GM19238 (cell line): ENCODE measurements at regions not wholly inside any gene's neighbourhood (a gene's known extent, or its start where the extent isn't known, plus 50 kb on each side); places are given as distances from the start of the nearest gene placed in this dataset.
A peak's percentile ranks its signal among the peaks of the same experiment; 100 is the strongest.
"Not testable (repeated sequence)": the region's sequence is repeated elsewhere in the genome, so short reads cannot be mapped to it uniquely, and the experiment has no call there.

Experiments used
- DNase-seq: peaks from one replicate; pipeline ENCODE4 v3.0.0; 2011; ENCODE audit warnings: low spot score; ENCODE audit not compliant: insufficient read length

DNA sequence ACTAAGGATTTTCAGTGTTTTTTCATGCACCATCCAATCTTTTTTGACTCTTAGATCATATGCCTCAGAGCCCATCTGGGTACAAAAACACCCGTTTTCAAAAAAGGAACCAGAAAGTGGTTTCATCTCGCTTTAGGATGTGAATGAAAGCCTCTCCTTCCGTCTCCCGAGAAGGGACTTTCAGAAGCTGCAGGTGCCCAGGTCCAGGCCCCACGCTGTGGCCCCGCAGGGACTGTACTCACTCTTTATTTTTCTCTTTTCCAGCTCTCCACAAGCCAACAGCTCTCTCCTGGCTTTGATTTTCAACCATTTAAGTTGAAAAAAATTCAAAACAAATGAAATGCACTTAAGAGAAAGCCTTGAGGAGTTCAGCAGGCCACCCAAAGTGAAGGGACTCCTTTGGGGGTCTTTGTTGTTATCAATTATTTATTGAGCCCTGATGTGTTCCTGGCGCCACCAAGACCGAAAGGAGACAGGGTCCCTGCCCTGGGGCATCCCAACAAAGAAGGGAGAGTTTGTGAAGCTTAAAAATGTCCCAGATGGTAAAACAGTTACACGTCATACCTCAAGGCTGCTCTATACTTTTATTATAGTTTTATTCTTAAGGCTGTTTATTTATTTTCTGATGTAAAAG, 467.3 kb downstream of the PREX1 start:
- DNase-seq: no peak

DNA sequence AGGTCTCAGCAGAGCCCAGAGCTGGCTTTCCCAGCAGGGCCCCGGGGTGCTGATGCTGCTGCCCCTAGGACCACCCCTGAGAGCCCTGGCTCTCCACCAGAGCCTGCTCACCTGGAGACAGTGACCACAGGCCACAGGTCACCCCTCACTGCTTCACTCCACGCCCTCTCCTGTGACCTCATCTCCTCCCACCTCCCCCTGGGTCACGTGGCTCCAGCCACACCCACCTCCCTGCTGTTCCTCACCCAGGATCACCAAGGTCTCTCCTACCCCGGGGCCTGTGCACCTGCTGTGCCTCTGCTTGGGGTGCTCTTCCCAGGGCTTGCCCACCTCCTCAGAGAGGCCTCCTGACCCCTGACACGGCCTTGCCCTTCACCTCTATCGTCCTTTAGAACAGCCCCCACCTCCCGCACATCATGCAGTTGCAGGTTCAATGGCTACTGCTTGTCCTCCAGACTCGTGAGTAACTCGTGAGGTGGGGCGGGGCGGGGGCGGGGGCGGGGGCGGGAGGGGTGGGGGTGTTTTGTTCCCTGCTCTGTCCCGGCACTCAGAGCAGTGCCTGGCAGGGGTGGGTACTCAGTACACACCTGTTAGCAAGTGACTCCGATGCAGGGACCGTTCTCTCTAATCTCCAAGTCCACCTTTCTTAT, 468.0 kb downstream of the PREX1 start:
- peak; percentile 28 for DNase-seq

DNA sequence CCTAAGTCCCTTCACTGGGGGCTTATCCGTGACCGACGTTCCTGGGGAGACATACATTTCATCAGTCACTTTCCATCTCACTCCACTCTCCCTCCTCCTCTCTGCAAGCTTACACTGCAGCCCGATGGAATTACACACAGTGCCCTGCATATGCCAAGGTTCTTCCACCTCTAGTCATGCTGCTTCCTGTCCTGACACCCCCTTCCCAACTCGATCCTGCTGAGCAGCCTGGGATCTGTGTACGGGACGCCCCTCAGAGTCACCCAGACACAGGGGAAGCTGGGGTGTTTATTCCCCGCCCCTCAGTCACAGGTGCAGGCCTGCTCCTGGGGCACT, 468.8 kb downstream of the PREX1 start:
- not testable (repeated sequence) for DNase-seq

DNA sequence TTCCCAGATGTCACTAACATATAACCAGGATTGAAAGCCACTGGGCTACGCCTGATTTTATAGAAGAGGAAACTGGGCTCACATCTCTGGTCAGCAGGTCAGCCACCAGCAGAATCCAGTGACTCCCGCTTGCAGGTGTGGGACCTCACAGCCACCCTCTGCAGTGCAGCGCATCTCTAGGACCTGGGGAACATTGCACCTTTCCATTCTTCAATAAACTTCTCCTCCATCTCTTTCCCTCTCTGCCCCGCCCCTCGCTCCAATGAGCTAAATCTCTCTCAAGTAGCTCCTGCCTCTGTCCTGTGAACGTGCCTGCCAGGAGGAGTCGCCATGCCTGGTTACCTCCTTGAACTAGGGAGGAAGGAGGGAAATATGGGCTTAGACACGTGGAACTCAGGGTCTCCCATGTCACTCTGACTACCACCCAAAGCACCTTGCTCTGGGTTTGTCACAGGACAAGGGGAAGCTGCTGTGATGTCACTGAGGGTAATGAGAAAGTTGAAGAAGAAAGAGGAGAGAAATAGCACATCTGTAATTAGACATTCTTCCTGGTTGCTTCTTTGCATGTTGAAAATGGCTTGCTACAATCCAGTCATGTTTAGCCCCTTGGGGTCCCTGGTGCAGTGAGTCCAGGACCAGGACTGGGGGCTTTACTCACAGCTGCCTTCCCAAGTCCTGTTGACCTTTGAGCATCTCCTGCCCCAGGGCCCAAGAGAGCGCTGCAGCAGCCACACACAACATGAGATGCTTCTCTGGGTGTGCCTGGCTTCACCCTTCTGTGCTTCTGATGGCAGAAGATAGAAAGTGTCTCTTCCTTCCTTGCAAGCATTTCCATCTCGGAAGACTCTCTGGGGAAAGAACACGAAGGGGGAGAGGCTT, 469.4 kb downstream of the PREX1 start:
- DNase-seq: no peak

DNA sequence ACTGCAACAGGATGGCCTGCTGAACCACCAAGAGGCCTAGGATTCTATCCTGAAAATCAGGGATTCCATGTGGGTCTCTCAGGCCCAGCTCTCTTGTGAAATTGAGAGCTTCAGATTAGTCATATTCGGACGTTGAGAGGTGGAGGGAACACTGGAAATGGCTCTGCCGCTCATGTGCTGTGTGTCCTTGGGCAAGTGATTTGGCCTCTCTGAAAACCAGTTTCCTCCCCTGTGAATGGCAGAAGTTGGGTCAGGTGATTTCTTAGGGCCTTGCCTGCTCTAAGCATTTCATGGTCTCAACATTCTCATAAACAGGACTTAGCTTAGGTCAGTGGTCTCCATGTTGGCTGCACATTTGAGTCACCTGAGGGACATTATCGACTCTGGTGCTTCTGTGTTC, 470.1 kb downstream of the PREX1 start:
- no peak for DNase-seq

DNA sequence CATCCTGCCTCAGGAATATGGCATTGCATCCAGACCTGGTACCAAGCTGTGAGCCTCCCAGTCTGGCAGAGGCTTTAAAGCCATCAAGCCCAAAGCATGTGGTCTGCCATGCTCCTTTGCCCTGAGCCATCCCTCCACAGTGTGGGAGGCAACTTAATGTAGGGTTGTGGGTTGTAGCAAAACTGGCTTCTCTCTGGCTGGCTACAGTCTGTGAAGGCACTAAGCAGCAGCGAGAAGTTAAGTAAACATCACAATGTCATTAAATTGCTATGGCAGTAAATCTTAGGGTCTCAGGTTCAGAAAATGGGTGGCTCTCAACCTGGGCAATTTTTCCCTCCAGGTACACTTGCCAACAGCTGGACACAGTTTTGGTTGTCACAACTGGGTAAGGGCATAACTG, 472.9 kb downstream of the PREX1 start:
- DNase-seq: no peak

DNA sequence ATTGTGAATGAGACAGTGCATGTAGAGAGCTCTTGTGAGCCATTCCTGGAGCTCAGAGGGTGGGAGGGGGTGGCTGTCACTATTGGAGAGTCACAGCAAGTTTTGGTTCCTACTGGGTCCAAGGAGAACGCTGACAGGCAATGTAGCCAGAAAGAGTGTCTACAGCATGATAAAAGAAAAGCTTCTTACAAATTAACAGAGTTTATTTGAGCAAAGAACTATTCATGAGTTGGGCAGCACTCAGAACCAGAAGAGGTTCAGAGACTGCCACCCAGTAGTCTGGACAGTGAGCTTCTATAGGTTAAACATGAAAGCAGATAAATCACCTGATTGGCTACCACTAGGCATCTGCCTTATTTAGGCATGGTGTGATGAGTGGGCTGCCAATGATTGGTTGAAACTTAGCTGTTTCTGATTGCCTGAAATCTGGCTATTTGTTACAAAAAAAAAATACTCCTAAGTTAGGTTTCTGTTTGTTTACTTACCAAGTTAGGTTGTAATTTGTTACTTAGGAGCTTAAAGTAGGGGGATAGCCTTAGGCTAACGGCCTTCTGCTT, 473.4 kb downstream of the PREX1 start:
- DNase-seq: no peak

DNA sequence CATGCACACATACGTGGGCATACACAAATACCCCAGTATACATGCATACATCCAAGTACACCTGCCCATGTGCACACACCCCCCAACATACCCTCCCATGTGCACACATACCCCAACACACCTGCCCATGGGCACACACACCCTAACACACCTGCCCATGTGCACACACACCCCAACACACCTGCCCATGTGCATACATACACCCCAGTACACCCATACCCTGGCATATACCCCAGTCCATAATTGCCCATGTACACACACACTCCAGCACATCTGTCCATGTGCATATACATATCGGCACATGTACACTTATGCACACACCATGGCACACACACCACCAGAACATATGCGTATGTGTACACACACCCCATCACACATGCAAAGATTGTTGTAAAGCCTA, 475.2 kb downstream of the PREX1 start:
- DNase-seq: no peak

DNA sequence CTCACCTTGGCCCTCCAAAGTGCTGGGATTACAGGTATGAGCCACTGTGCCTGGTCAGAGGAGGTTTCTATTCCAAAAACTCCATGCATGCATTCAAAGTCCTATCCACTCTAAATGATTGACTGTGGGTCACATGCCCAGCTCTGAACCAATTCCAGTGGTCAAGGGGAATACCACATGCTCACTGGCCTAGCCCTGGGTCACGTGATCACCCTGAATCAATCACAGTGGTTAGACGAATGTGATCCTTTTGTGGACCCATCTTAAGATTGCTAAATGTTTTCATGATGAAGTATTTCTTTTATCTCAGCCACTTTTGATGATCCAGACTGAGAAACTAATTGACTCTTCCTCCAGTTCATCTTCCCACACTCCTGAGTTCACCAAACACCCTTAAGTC, 475.8 kb downstream of the PREX1 start:
- no peak for DNase-seq

DNA sequence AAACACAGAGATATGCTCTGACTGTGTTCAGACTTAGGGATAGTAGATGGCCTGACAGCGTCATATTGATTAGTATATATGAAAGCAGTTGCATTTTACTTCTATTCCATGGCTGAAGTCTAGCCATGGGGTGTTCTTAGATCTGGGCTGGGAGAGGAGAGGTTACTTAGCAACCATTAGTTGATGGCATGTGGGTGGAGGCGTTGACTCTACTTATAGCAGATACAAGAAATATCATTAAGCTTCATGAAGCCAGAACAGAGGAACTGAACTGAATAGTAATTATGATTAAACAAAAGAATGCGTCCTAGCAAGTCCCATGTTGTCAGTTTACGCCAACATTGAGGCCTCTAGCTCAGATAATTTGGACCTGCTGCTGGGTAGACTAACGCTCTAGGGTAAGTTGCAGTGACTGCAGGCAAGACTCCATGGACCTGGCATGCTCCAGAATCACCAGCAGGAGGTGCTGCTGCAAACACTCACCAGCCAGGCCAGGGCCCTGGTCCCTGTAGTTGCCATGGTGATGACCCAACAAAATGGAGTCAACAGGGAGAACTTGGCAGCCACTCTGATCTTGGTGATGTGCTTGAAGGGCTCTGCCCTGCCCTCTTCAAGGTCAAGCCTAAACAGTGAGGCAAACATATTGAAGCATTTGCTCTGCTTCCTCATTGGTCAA, 477.3 kb downstream of the PREX1 start:
- no peak for DNase-seq

DNA sequence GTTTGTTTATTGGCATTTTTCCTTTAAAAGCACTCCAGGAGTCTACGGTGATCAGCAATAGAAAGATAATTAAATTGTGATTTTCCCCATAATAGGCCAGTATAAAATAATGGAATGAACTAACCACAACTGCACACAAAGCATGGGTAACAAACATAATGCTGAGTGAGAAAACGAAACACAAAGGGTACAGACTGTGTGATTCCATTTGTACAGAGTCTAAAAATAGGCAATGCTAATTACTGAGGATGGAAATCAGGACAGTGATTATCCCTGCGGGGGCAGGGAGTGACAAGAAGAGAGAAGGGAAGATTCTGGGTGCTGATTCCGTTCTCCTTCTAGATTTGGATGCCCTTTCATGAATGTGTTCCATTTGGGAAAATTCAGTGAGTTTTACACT, 478.1 kb downstream of the PREX1 start:
- no peak for DNase-seq

DNA sequence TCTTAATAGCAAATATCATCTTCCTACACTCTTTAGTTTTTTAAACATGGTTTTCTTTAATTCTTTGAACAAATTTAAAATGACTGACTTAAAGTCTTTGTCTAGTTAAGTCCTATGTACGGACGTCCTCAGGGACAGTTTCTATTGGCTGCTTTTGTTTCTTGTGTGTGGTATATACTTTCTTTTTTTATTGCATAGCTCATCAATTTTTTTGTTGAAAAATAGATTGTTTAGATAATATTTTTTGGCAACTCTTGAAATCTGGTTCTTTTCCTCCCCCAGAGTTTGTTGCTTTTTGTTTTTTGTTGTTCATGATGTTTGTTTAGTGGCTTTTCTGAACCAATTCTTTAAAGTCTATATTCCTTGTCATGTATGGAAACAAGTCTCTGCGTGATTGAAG, 479.8 kb downstream of the PREX1 start:
- no peak for DNase-seq

DNA sequence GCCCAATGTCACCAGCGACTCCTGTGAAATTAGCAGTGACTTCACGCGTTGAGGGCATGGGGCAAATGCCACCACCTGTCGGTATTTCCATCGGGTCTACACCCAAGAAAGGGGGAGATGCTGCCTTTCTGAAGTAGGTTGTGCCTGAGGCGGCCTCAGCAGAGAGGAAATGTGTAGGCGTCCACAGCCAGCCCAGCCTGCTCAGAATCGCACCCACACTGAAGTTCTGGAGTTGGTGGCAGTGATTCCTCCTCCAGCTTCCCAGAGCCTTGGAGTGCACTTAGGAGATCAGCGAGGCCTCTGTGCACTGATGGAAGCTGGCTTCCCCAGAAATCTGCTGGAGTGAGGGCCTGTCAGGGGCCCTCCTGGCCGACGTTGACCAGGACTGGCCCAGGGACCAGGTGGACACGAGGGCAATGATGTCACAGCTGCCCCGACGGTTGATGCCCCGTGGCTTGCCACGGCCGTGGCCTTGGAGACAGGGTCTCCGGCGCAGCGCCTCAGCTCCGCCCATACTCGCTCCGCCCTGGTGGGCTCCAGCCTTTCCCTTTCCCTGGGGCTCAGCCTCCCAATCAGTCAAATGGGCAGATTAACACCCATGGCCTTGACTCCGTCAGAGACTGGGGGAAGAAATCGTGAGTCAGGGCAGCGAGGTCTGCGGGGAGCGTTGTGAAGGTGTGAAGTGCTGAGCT, 484.8 kb downstream of the PREX1 start:
- no peak for DNase-seq

DNA sequence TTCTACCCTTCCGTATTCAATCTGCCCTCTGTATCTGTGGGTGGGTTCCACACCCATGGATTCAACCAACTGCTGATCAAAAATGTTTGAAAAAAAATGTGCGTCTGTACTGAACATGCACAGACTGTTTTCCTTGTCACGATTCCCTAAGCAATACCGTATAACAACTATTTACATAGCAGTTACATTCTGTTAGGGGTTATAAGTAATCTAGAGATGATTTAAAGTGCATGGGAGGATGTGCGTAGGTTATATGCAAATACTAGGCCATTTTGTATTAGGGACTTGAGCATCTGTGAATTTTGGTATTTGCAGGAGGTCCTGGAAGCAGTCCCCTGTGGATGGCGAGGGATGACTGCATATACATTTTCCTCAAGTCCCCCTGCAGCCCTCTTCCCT, 486.9 kb downstream of the PREX1 start:
- DNase-seq: no peak

DNA sequence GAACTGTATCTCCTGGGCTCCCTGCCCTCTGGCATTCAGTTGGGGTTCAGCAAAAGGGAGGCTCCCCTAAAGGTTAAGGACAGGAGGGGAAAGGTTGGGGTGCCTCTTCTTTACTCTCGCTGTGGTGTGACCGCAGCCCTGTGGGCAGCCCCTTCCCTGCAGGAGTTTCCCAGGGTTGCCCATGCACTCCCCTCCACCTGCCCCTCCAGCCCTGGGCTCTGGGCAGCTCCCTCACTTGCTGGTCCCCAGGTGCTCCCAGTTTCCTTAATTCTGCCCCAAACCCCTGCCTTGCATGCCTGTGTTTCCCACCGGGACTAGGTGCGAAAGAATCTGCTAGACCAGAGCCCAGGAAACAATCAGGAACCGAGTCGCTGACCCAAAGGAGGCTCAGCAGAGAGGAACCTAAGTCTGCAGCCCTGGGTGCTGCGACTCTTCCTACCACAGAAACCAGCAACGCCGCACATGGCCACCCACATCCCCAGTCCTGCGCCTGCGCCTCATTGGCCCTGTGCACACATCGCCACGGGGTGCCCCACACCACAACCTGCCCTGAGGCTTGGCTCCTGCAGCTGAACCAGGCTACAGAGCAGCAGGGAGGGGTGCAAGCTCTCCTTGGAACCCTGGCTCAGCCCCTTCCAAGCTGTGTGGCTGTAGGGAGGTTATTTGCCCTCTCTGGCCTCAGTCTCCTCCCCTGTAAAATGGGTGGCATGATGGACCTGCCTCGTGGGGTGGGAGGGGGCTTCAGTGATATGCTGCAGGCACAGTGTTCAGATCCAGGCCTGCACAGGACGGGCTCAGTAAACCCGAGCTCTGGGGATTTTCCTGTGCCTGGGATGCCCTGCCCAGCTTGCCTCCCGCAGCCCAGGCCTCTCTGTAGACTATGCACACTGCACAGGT, 487.6 kb downstream of the PREX1 start:
- no peak for DNase-seq

DNA sequence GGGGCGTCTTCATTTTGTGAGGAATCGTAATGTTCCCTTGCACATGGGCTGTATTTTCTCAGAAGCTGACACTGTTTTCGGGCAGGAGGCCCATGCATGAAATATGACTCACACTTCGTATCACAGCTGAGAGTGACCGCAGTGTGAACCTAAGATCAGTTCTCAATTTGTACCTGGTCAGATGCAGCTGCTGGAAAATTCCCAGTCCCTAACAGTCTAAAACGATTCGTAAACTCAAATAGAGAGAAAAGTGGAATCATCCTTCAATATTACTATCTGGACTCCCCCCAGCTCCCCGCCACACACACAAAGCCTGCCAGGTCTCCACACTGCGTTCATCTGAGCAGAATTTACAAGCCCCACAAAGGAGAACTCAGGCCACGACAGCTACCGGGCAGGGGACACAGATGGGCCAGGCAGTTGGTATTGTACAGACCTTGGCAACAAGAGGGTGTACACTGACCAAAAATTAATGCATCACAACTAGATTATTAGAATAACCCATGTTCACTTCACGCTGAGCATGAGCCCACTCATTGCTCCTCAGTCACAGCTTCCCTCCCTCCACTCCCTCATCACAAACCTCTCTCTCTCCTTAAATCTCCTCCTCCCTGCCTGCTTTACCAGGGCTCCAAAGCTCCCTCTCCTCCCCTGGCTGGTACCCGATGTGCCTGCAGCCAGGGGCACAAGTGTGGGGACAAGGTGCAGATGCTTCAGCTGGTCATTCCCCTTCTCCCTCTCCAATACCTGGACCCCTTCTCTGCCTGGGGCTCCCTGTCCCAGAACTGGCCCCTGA, 488.4 kb downstream of the PREX1 start:
- DNase-seq: no peak

DNA sequence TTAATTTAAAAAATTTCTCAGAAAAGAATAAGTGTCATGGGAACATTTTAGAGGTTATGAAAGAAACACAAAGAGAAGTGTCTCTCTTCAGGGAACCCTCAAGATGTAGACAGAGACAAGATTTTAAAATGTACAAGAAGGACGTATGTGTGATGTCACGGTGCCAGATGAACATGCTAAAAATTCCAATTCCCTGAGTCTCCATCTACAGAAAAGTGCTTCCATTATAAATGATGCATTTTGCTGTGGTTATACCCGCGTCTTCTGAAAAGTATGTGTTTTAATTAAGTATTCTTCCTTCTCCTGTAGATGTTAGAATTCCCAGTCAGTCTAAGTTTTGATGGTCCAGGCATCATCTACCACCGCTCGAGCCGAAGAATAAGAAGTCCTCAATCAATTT, 489.1 kb downstream of the PREX1 start:
- no peak for DNase-seq

DNA sequence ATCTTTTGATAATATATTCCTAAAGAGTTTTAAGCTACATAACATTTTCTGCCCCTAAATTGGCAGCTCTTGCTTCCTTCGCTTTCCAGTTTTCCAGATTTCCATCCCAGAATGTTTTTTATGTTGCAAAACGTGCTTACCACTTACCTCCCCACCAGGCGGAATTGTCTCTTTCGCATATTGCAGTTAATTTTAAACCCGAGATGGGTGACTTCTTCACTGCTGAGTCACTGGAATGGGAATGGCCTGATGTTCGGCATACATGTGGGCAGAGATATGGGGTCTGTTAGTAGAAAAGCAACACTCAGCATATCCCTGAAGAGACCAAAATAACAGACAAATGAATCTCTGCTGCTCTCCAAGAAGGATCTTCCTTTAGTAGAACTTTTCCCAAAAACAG, 491.2 kb downstream of the PREX1 start:
- DNase-seq: no peak

DNA sequence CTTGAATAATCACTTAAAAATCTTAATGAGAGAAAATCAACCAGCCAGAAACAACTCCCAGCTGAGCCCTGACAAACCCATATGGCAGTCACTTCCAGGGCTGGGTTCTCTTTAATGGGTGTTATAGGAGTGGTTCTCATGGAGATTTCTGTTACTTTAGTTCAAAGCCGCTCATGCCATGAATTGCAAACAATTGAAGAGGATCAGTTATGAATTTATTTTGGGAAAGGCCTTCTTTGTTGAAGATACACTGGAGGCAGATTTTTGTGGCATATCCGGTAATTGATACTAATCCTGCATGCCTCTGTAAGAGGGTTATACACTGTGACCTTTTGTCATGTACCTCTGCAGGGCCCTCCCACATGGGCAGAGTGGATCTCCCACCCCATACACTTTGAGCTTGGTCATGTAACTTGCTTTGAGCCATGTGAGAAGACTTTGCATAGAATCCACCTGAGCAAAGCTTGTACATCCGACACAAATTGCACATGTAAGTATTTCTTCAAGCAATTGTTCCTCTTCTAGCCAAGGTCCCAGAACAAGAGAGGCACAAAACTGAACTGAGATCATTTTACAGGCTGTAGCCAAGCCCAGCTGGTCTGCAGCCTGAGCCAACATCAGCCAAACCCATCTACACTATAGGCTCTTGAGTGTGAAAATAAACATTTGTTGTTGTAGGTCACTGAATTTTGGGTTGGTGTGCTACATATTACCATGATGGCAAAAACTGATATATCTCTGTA, 492.3 kb downstream of the PREX1 start:
- no peak for DNase-seq
